HG03103 (cell line): ENCODE measurements at regions not wholly inside any gene's neighbourhood (a gene's known extent, or its start where the extent isn't known, plus 50 kb on each side); places are given as distances from the start of the nearest gene placed in this dataset.

Source experiments
- ATAC-seq: cut with Tn5 transposase; IDR thresholded peaks from one replicate; pipeline ENCODE4 v1.9.1; 2021; ENCODE audit warnings: low read depth; ENCODE audit not compliant: unreplicated experiment

GRCh38 chr1:81135524-81135923 lies 665.2 kb upstream of the ADGRL2 start:
- ATAC-seq: no peak

GRCh38 chr1:81129776-81130175 lies 671.0 kb upstream of the ADGRL2 start:
- ATAC-seq: no peak

DNA sequence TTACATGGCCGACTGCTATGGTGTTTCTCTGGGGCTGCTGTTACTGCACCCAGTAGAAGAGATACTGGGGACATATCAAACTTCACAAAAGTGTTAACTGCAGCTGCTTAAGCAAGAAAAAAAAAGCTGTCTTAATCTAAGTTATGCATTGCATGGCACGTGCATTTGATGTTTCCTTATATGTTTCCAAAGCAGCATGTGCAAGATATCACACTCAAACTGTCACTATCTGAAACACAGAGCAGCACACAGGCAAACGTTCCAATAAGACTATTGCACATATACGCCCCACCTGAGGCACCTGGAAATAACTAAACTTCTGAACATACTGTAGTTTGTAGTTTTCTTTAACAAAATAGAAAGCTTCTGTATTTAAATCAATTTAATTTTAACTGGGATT lies 671.4 kb upstream of the ADGRL2 start:
- ATAC-seq: no peak

GRCh38 chr1:81128079-81128478 lies 672.7 kb upstream of the ADGRL2 start:
- no peak for ATAC-seq

GRCh38 chr1:81126989-81127581 lies 673.6 kb upstream of the ADGRL2 start:
- ATAC-seq: no peak

- no peak for ATAC-seq
Observed at GRCh38 chr1:81125672-81126071, 675.1 kb upstream of the ADGRL2 start.

GRCh38 chr1:81121306-81121705 lies 679.4 kb upstream of the ADGRL2 start:
- ATAC-seq: no peak

DNA sequence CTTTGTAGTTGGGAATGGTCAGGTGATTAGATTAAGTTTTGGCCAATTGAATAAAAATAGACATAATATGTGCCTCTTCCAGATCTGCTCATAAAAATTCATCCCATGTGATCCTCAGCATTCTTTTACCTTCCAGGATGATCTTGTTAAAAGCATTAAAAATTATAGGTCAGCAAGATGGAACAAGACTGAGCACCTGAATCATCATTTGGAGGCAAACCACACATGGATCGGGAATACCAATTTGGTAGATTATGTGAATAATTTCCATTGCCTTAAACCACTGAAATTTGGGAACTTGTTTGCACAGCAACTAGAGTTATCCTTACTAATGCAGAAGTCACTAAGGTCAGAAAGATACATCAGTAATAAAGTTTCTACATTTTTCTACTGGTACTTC lies 681.4 kb upstream of the ADGRL2 start:
- no peak for ATAC-seq

DNA sequence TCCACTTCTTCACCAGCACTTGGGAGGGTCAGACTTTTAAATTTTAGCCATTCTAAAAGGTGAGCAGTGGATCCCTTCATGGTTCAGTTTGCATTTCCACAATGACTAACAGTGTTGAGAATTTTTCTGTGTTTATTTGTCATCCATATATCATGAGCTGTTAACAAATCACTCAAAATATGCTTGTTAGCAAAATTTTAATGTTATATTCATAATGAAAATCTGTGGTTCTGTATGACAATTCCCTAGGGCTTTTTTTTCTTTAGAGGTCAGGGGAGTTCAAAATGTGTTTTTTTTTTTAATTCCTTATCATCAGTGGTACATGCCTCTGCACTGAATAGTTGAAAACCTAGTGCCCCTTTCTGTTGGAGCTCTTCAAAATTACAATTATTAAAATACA lies 682.2 kb upstream of the ADGRL2 start:
- ATAC-seq: no peak

- no peak for ATAC-seq
Observed at GRCh38 chr1:81115422-81115821, 685.3 kb upstream of the ADGRL2 start.

DNA sequence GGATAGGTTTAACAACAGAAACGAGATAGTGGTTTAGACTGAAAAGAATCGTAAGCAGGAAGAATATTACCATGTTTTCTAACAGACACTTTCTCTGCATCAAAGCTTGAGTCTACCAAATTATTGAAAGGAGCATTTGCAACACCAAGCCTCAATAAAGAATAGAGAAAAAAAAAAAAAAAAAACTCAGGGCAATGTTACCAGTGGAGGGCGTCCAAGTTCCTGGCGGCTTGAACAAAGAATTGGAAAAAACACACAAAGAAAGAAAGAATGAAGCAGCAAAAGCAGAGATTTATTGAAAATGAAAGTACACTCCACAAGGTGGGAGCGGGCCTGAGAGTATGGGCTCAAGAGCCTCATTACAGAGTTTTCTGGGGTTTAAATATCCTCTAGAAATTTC lies 686.5 kb upstream of the ADGRL2 start:
- ATAC-seq: no peak

GRCh38 chr1:81113688-81114087 lies 687.0 kb upstream of the ADGRL2 start:
- no peak for ATAC-seq

- ATAC-seq: no peak
Observed at GRCh38 chr1:81111818-81112217, 688.9 kb upstream of the ADGRL2 start.

- ATAC-seq: no peak
Observed at GRCh38 chr1:81109038-81109437, 691.7 kb upstream of the ADGRL2 start.

GRCh38 chr1:81097860-81098259 lies 702.9 kb upstream of the ADGRL2 start:
- no peak for ATAC-seq

GRCh38 chr1:81073580-81073979 lies 727.2 kb upstream of the ADGRL2 start:
- ATAC-seq: no peak

- ATAC-seq: no peak
Observed at GRCh38 chr1:81071969-81072753, 728.6 kb upstream of the ADGRL2 start.

DNA sequence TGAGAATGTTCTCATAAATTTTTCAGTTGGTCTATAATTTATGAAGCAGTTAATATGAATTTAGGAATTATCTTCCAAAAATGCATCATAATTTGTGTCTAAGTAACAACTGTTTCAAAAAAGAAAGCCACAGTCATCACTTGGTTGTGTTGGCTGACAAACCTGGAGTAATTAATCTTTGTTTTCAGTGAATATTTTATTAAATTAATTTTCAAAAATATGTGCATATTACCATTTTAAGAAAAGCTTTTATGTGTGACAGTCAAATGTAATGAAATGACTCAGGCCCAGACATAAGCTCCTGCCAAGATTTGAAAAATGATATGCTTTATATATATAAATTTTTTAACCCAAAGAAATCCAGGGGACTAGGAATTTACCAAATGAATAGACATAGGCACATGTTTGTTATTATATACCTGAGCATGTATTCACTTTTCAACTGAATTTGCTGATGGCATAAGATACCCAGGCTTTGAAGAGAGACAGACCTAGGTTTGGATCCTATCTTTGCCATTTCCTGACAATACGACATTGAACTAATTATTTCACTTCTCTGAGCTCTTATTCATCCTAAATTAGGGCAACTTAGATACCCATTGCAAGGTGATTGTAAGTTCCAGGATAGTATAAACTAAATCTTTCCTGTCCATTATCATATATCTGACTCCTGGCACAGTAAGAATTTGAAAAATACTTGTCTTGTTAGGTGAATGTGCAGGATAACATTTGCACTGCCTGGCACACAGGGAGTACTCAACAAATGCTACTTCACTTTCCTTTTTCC lies 729.5 kb upstream of the ADGRL2 start:
- ATAC-seq: no peak

DNA sequence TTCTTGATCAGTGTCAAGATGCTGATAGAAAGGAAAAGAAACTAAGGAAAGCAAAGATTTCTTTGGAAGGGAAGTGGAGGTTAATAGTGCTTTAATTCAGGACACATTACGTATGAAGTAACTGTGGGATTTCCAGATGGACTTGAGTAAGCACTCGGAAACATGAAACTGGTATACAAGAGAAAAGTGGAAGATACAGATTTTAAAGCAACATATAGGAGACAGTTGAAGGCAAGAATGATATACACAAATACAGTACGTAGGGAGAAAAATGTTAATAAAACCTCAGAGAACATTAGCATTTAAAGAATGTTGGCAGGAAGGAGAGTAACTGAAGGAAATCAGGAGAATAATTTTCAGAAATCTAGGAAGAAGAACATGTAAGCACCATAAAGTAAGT lies 730.9 kb upstream of the ADGRL2 start:
- ATAC-seq: no peak

GRCh38 chr1:81068726-81069125 lies 732.0 kb upstream of the ADGRL2 start:
- ATAC-seq: no peak

- no peak for ATAC-seq
Observed at GRCh38 chr1:81053826-81054225, 746.9 kb upstream of the ADGRL2 start.

GRCh38 chr1:81052162-81052561 lies 748.6 kb upstream of the ADGRL2 start:
- ATAC-seq: no peak
